Mammary epithelial cell (primary cell): ENCODE measurements at regions not wholly inside any gene's neighbourhood (a gene's known extent, or its start where the extent isn't known, plus 50 kb on each side); places are given as distances from the start of the nearest gene placed in this dataset.

Experiments used
- EZH2 ChIP-seq: IDR thresholded peaks from 2 replicates; pipeline ENCODE4 v1.6.1; 2012; ENCODE audit warnings: low read length, inconsistent platforms, borderline replicate concordance
- TF ChIP-seq, protein P1 (sequence below), 2 donors: IDR thresholded peaks in 1 of 2; conservative IDR thresholded peaks in 1 of 2; 2 replicates each; pipeline ENCODE4 v1.5.1; 2011 to 2012; ENCODE audit warnings: inconsistent platforms in 2 of 2, low read length in 2 of 2, mild to moderate bottlenecking in 2 of 2, control low read depth in 1 of 2, low read depth in 1 of 2; ENCODE audit not compliant: insufficient read depth in 1 of 2; ENCODE audit errors: extremely low read depth in 1 of 2

DNA sequence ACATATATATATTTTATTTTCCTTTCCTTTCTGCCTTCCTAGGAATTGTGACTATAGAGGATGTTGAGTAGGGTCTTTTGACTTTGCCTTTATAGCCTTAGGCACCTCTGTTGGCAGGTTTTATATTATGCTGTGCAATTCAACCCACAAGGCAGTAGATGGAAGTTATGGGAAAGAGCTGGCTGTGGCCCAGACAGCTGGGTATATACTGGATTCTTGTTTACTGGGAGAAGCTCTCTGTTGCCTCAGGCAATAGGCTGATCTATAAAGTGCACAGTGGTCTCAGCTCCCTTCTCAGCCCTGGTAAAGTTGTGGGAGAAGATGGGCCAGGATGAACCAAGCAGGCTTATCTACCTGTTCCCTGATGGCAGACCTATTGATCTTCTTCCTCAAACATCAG is 342.0 kb downstream of the GBA3 start:
- TF ChIP-seq, protein P1, sequence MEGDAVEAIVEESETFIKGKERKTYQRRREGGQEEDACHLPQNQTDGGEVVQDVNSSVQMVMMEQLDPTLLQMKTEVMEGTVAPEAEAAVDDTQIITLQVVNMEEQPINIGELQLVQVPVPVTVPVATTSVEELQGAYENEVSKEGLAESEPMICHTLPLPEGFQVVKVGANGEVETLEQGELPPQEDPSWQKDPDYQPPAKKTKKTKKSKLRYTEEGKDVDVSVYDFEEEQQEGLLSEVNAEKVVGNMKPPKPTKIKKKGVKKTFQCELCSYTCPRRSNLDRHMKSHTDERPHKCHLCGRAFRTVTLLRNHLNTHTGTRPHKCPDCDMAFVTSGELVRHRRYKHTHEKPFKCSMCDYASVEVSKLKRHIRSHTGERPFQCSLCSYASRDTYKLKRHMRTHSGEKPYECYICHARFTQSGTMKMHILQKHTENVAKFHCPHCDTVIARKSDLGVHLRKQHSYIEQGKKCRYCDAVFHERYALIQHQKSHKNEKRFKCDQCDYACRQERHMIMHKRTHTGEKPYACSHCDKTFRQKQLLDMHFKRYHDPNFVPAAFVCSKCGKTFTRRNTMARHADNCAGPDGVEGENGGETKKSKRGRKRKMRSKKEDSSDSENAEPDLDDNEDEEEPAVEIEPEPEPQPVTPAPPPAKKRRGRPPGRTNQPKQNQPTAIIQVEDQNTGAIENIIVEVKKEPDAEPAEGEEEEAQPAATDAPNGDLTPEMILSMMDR (conservative IDR thresholded peaks at IDR 0.05 in 1 of 2, IDR thresholded peaks at IDR 0.05 in 1 of 2; ENCODE audit: extremely low read depth in 1 of 2, insufficient read depth in 1 of 2, low read depth in 1 of 2, low read length in 2 of 2) = no peak
- no peak for TF ChIP-seq EZH2
